ENCODE measurements at regions not wholly inside any gene's neighbourhood (a gene's known extent, or its start where the extent isn't known, plus 50 kb on each side); places are given as distances from the start of the nearest gene placed in this dataset.
"Not testable (repeated sequence)": the region's sequence is repeated elsewhere in the genome, so short reads cannot be mapped to it uniquely, and the experiment has no call there.

- no peak for DNase-seq
These were observed 265.5 kb upstream of the CCL2 start for GRCh38 chr17:33989361-33990148.

- no peak for DNase-seq
These were observed 264.0 kb upstream of the CCL2 start for GRCh38 chr17:33990943-33991706.

- no peak for DNase-seq
These were observed 263.0 kb upstream of the CCL2 start for GRCh38 chr17:33992113-33992512.

GRCh38 chr17:34000639-34001038 is 254.4 kb upstream of the CCL2 start:
- DNase-seq = no peak

- DNase-seq = no peak
These were observed 253.8 kb upstream of the CCL2 start for GRCh38 chr17:34001246-34001645.

GRCh38 chr17:34006126-34006525 is 249.0 kb upstream of the CCL2 start:
- no peak for DNase-seq

GRCh38 chr17:34008125-34008524 is 247.0 kb upstream of the CCL2 start:
- DNase-seq = no peak

GRCh38 chr17:34009912-34010311 is 245.2 kb upstream of the CCL2 start:
- DNase-seq = no peak

- DNase-seq = no peak
These were observed 244.6 kb upstream of the CCL2 start for GRCh38 chr17:34010534-34010933.

GRCh38 chr17:34011599-34011998 is 243.5 kb upstream of the CCL2 start:
- no peak for DNase-seq

- no peak for DNase-seq
These were observed 242.2 kb upstream of the CCL2 start for GRCh38 chr17:34012709-34013375.

- no peak for DNase-seq
These were observed 239.8 kb upstream of the CCL2 start for GRCh38 chr17:34015253-34015652.

GRCh38 chr17:34024386-34024785 is 230.7 kb upstream of the CCL2 start:
- DNase-seq = no peak

GRCh38 chr17:34024806-34025551 is 230.1 kb upstream of the CCL2 start:
- DNase-seq = no peak

- not testable (repeated sequence) for DNase-seq
These were observed 224.5 kb upstream of the CCL2 start for GRCh38 chr17:34030601-34031000.

GRCh38 chr17:34032305-34032704 is 222.8 kb upstream of the CCL2 start:
- DNase-seq = not testable (repeated sequence)

GRCh38 chr17:34038786-34039185 is 216.3 kb upstream of the CCL2 start:
- DNase-seq = not testable (repeated sequence)

GRCh38 chr17:34039213-34039612 is 215.9 kb upstream of the CCL2 start:
- not testable (repeated sequence) for DNase-seq

GRCh38 chr17:34039759-34040555 is 215.1 kb upstream of the CCL2 start:
- DNase-seq = not testable (repeated sequence)

- DNase-seq = no peak
These were observed 209.1 kb upstream of the CCL2 start for GRCh38 chr17:34045990-34046389.

GRCh38 chr17:34051046-34051445 is 204.0 kb upstream of the CCL2 start:
- no peak for DNase-seq

GRCh38 chr17:34054495-34054894 is 200.6 kb upstream of the CCL2 start:
- no peak for DNase-seq

All from activated gamma-delta T cell treated with Interleukin-2 at 50 U/mL for 16 hours (primary cell).